Fibroblast of lung (primary cell): ENCODE measurements at regions not wholly inside any gene's neighbourhood (a gene's known extent, or its start where the extent isn't known, plus 50 kb on each side); places are given as distances from the start of the nearest gene placed in this dataset.

ENCODE experiments used
- EZH2 ChIP-seq: IDR thresholded peaks from 2 replicates; pipeline ENCODE4 v1.5.1; 2012; ENCODE audit warnings: low read length, control low read depth, mild to moderate bottlenecking; ENCODE audit errors: missing control alignments
- TF ChIP-seq, protein P1 (sequence below), 2 donors: IDR thresholded peaks in 1 of 2; conservative IDR thresholded peaks in 1 of 2; 1 replicate in 1 of 2; 2 replicates in 1 of 2; pipeline ENCODE4 v1.5.1; 2011 to 2012; ENCODE audit warnings: low read length in 2 of 2, control low read depth in 1 of 2, inconsistent platforms in 1 of 2, low read depth in 1 of 2, mild to moderate bottlenecking in 1 of 2

DNA sequence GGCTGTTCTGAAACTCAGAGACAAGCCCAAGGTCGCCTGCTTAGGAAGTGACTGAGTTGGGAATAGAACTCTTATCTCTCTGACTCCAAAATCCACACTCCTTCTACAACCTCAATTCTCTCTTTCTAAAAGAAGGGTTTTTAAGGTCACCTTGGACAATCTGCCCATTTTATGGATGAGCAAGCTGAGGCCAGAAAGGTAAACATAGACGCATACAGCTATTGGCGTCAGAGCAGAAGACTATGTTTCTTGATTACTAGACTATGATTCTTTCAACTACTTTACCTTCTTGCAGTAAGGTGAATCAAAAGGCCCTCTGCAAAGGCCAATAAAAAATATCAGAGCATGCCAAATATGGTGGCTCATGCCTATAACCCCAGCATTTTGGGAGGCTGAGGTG lies 276.6 kb downstream of the CLIC5 start:
- TF ChIP-seq, protein P1, sequence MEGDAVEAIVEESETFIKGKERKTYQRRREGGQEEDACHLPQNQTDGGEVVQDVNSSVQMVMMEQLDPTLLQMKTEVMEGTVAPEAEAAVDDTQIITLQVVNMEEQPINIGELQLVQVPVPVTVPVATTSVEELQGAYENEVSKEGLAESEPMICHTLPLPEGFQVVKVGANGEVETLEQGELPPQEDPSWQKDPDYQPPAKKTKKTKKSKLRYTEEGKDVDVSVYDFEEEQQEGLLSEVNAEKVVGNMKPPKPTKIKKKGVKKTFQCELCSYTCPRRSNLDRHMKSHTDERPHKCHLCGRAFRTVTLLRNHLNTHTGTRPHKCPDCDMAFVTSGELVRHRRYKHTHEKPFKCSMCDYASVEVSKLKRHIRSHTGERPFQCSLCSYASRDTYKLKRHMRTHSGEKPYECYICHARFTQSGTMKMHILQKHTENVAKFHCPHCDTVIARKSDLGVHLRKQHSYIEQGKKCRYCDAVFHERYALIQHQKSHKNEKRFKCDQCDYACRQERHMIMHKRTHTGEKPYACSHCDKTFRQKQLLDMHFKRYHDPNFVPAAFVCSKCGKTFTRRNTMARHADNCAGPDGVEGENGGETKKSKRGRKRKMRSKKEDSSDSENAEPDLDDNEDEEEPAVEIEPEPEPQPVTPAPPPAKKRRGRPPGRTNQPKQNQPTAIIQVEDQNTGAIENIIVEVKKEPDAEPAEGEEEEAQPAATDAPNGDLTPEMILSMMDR (conservative IDR thresholded peaks at IDR 0.05 in 1 of 2, IDR thresholded peaks at IDR 0.05 in 1 of 2; ENCODE audit: low read depth in 1 of 2, low read length in 2 of 2) = no peak
- no peak for TF ChIP-seq EZH2
